Right lobe of liver (tissue), 6 donors: ENCODE measurements at regions not wholly inside any gene's neighbourhood (a gene's known extent, or its start where the extent isn't known, plus 50 kb on each side); places are given as distances from the start of the nearest gene placed in this dataset.

Experiments
- ATAC-seq, 4 donors: fragments of 200-7000 bp; cut with Tn5 transposase; one replicate each; pipeline ENCODE4 v1.9.1; 2020; ENCODE audit warnings: mild to moderate bottlenecking in 4 of 4, moderate library complexity in 4 of 4
- DNase-seq, 3 donors: peaks; one replicate each; pipeline ENCODE4 v3.0.0-alpha.2; 2020
- H3K27ac ChIP-seq, 3 donors: fragments of 200-600 bp; one replicate each; pipeline ENCODE4 v1.8.0; 2022
- H3K27me3 ChIP-seq, 2 donors: fragments of 200-600 bp; one replicate each; pipeline ENCODE4 v1.8.0; 2022
- H3K36me3 ChIP-seq, 4 donors: fragments of 200-600 bp; sonication (generic) in 1 of 4; one replicate each; pipeline versions ENCODE4 v1.5.1 to v1.8.0; 2017 to 2022; ENCODE audit warnings: control low read depth in 1 of 4
- H3K4me1 ChIP-seq, 4 donors: fragments of 200-600 bp; sonication (generic) in 1 of 4; one replicate each; pipeline versions ENCODE4 v1.5.1 to v1.8.0; 2017 to 2022; ENCODE audit warnings: control low read depth in 1 of 4
- H3K4me3 ChIP-seq, 3 donors: fragments of 200-600 bp; one replicate each; pipeline ENCODE4 v1.8.0; 2022
- H3K9me3 ChIP-seq, 4 donors: fragments of 200-600 bp; sonication (generic) in 1 of 4; one replicate each; pipeline versions ENCODE4 v1.5.1 to v1.8.0; 2017 to 2022; ENCODE audit warnings: control low read depth in 1 of 4
- CTCF ChIP-seq, 4 donors: fragments of 200-600 bp in 3 of 4; fragments of 450-650 bp in 1 of 4; IDR thresholded peaks; one replicate each; pipeline versions ENCODE4 v1.5.1 to v1.8.0; 2016 to 2022; ENCODE audit warnings: antibody characterized with exemption in 4 of 4, mild to moderate bottlenecking in 2 of 4
- POLR2A ChIP-seq: fragments of 450-650 bp; IDR thresholded peaks from one replicate; pipeline ENCODE4 v1.6.1; 2017; ENCODE audit warnings: antibody characterized with exemption, mild to moderate bottlenecking
- WGBS: methylation state at CpG from one replicate; pipeline ENCODE4 v1.1.6; 2018; ENCODE audit warnings: low coverage, low lambda C conversion rate; ENCODE audit not compliant: insufficient coverage; ENCODE audit errors: missing lambda C conversion rate; 5-methylcytosine and 5-hydroxymethylcytosine counted together
- intact Hi-C, 2 donors: fragments of 100-400 bp; cut with DNase I; formaldehyde crosslinking; loops; one replicate each; pipeline versions ENCODE4 v1.11.2 to v1.14.1; 2022
- donor health status: DM: no; HTN: yes; CAD: no.
- donor health status: DM: no; HTN: no; CAD: no.
- donor health status: DM: no; HTN: no; CAD: no.
- donor health status: DM: no; HTN: yes; CAD: no.
- donor health status: DM: no; HTN: yes; CAD: no.

- Histone ChIP-seq H3K36me3 (no peaks in the 10 kb centered on the region), H3K27me3 (no peaks in the 10 kb centered on the region), H3K27ac (no peak overlapping the region), H3K9me3 (no peaks in the 10 kb centered on the region), H3K4me3 (no peak overlapping the region), H3K4me1 (no peaks in the 10 kb centered on the region)
- peak in 1 of 4 donors; percentile 12 for ATAC-seq
- intact Hi-C loops = loop anchor here in 1 of 2 donors (10.0 kb wide), 1 partner anchor 188 kb away; no protein-coding TSS in a partner anchor
- no CpG with 5 or more reads among the region's 14 CpGs for WGBS
- TF ChIP-seq CTCF (IDR thresholded peaks at IDR 0.05) (no peak), POLR2A (no peak)
- DNase-seq = no peak
Observed at GRCh38 chr1:9473032-9473807, 66.0 kb upstream of the SLC25A33 start.

- Histone ChIP-seq H3K4me1 (no peaks in the 10 kb centered on the region), H3K36me3 (no peaks in the 10 kb centered on the region), H3K27ac (no peak overlapping the region), H3K4me3 (no peak overlapping the region), H3K27me3 (no peaks in the 10 kb centered on the region), H3K9me3 (no peaks in the 10 kb centered on the region)
- WGBS = 50% methylated on average over 2 of the region's 15 CpGs
- TF ChIP-seq POLR2A = no peak
- no peak for TF ChIP-seq CTCF (IDR thresholded peaks at IDR 0.05)
- DNase-seq = no peak
- ATAC-seq = no peak
- intact Hi-C loops = loop anchor here in 1 of 2 donors (10.0 kb wide), 1 partner anchor 190 kb away; no protein-coding TSS in a partner anchor
Observed at GRCh38 chr1:9475061-9475627, 64.1 kb upstream of the SLC25A33 start.

- TF ChIP-seq POLR2A (no peak), CTCF (IDR thresholded peaks at IDR 0.05) (no peak)
- no peaks in the 10 kb centered on the region for H3K9me3 ChIP-seq
- H3K27me3 ChIP-seq = no peaks in the 10 kb centered on the region
- peak in 1 of 4 donors; percentile 61 for ATAC-seq
- no peak for DNase-seq
- no peak overlapping the region for H3K27ac ChIP-seq
- intact Hi-C loops = loop anchor here in 1 of 2 donors (10.0 kb wide), 1 partner anchor 192 kb away; no protein-coding TSS in a partner anchor
- 100% methylated on average over 1 of the region's 4 CpGs for WGBS
- no peaks in the 10 kb centered on the region for H3K36me3 ChIP-seq
- no peak overlapping the region for H3K4me3 ChIP-seq
- peaks cover 0 to 8% (median 0%) of the 10 kb centered on the region in 4 donors for H3K4me1 ChIP-seq
Observed at GRCh38 chr1:9476790-9477463, 62.3 kb upstream of the SLC25A33 start.

DNA sequence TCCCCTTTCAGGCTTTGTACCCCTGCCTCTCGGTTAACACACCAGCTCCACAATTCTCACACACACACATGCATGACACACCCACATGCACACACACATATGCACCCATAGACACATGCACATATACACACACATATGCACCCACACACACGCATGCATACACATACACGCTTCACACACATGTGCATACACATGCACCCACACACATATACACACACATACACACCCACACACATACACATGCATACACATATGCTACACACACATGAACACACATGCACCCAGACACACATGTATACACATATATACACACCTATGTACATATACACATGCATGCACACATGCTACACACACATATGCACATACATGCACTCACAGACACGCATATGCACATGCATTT lies 61.7 kb upstream of the SLC25A33 start:
- WGBS = 86% methylated on average over 4 of the region's 4 CpGs
- peaks cover 0 to 14% (median under 1%) of the 10 kb centered on the region in 4 donors for H3K4me1 ChIP-seq

More for the DNA sequence above, 61.7 kb upstream of the SLC25A33 start:
- no peak for DNase-seq
- Histone ChIP-seq H3K9me3 (no peaks in the 10 kb centered on the region), H3K27me3 (no peaks in the 10 kb centered on the region), H3K36me3 (no peaks in the 10 kb centered on the region), H3K27ac (no peak overlapping the region), H3K4me3 (no peak overlapping the region)
- TF ChIP-seq CTCF (IDR thresholded peaks at IDR 0.05) (no peak), POLR2A (no peak)
- intact Hi-C loops = loop anchor here in 1 of 2 donors (10.0 kb wide), 1 partner anchor 193 kb away; no protein-coding TSS in a partner anchor
- ATAC-seq = no peak
